T-helper 17 cell (primary cell): ENCODE measurements at regions not wholly inside any gene's neighbourhood (a gene's known extent, or its start where the extent isn't known, plus 50 kb on each side); places are given as distances from the start of the nearest gene placed in this dataset.

Experiments used
- ATAC-seq: fragments of 150-1000 bp; cut with Tn5 transposase; 2 replicates; pipeline ENCODE4 v1.10.0; 2021; ENCODE audit warnings: mild to moderate bottlenecking, moderate library complexity
- DNase-seq, 3 donors: peaks; one replicate each; pipeline versions ENCODE4 v3.0.0 to v3.0.0-alpha.2; 2020 to 2021
- H3K9me3 ChIP-seq: one replicate; pipeline ENCODE4 v1.7.0; 2013; ENCODE audit warnings: low read length, mild to moderate bottlenecking; ENCODE audit not compliant: control insufficient read depth, poor library complexity, severe bottlenecking
- H3K27ac Mint-ChIP-seq: one replicate; pipeline ENCODE4 v1.8.0; 2022; ENCODE audit warnings: mild to moderate bottlenecking, moderate library complexity, mixed read lengths
- H3K27me3 Mint-ChIP-seq: one replicate; pipeline ENCODE4 v1.8.0; 2022; ENCODE audit warnings: mixed read lengths
- H3K36me3 Mint-ChIP-seq: one replicate; pipeline ENCODE4 v1.8.0; 2022; ENCODE audit warnings: low read depth, mixed read lengths
- H3K4me1 Mint-ChIP-seq: one replicate; pipeline ENCODE4 v1.8.0; 2022; ENCODE audit warnings: mild to moderate bottlenecking, mixed read lengths
- H3K4me3 Mint-ChIP-seq: one replicate; pipeline ENCODE4 v1.8.0; 2022; ENCODE audit warnings: mild to moderate bottlenecking, moderate library complexity, mixed read lengths

GRCh38 chr7:378041-378420, 88.1 kb downstream of the FOXL3 start:
- Mint-ChIP-seq H3K4me1 (peaks cover 26% of the 10 kb centered on the region), H3K4me3 (no peak overlapping the region), H3K36me3 (no peaks in the 10 kb centered on the region), H3K27ac (no peak overlapping the region), H3K27me3 (no peaks in the 10 kb centered on the region)
- DNase-seq: peak in 1 of 3 donors; percentile 2
- no peak for ATAC-seq
- H3K9me3 ChIP-seq: no peaks in the 10 kb centered on the region

DNA sequence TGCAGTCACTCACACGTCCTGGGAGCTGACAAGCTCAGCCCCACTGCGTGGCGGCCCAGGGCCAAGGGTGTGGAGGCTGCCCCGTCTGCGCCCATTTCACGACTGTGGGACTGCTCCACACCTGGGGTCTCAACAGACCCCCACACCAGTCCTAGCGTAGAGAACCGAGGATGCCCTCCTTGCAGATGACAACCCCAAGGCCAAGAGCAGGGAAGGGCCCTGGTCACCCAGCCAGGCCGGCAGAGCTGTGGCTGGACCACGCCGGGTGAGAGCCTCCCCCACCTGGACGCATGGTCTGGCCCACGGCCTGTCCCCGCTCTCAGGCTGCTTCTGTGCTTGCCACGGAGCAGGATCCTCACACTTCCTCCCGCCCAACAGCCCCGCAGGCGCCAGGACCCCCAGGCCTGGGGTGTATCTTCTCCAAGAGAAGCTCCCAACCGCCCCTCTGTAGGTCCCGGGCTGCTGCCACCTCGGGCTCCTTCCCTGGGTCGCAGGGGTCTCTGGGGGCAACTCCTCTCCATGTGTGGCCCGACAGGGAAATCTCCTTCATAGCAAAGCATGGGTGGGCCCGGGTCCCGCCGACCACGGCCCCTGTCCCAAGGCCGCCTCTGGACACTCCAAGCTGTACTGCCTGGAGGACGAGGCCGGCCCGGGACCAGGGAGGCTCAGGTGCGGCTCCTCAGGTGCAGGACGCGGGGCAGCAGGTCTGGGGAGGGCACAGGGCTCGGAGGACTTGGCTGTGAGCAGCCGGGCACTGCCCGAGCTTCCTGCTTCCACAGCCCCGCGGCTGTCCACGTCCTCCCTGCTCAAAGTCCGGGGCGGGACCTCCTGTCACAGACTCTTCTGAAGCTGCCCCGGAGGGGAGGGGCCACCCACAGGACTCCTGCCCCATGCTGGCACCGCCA, 88.8 kb downstream of the FOXL3 start:
- no peak for ATAC-seq
- H3K27ac Mint-ChIP-seq: no peak overlapping the region
- peaks cover 26% of the 10 kb centered on the region for H3K4me1 Mint-ChIP-seq
- no peaks in the 10 kb centered on the region for H3K27me3 Mint-ChIP-seq
- no peak overlapping the region for H3K4me3 Mint-ChIP-seq
- H3K36me3 Mint-ChIP-seq: no peaks in the 10 kb centered on the region
- H3K9me3 ChIP-seq: no peaks in the 10 kb centered on the region
- peak in 1 of 3 donors; percentile 4 for DNase-seq

GRCh38 chr7:379456-380138, 89.6 kb downstream of the FOXL3 start:
- no peaks in the 10 kb centered on the region for H3K36me3 Mint-ChIP-seq
- DNase-seq: peak in 1 of 3 donors; percentile 7
- no peaks in the 10 kb centered on the region for H3K27me3 Mint-ChIP-seq
- no peak overlapping the region for H3K4me3 Mint-ChIP-seq
- no peaks in the 10 kb centered on the region for H3K9me3 ChIP-seq
- H3K27ac Mint-ChIP-seq: no peak overlapping the region
- ATAC-seq: no peak
- H3K4me1 Mint-ChIP-seq: peaks cover 25% of the 10 kb centered on the region

DNA sequence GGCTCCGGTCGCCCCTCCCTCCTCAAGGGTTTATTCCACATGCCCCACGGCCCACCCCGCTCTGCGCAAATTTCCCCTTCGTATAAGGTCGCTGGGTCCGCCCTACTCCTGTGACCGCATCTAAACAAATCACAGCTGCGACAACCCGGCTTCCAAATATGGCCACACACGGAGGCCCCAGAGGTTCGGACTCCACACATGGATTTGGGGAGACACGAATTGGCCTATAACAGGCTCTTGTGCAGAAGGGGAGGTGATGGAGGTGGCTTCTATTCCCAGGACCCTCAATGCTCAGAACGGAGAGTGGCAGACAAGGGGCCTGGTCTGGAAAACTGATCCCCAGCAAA, 90.1 kb downstream of the FOXL3 start:
- H3K27ac Mint-ChIP-seq: no peak overlapping the region
- H3K9me3 ChIP-seq: no peaks in the 10 kb centered on the region
- no peaks in the 10 kb centered on the region for H3K27me3 Mint-ChIP-seq
- peaks cover 25% of the 10 kb centered on the region for H3K4me1 Mint-ChIP-seq
- no peaks in the 10 kb centered on the region for H3K36me3 Mint-ChIP-seq
- peak overlapping the region; percentile 83 for H3K4me3 Mint-ChIP-seq
- no peak for DNase-seq
- peak; percentile 45 for ATAC-seq

DNA sequence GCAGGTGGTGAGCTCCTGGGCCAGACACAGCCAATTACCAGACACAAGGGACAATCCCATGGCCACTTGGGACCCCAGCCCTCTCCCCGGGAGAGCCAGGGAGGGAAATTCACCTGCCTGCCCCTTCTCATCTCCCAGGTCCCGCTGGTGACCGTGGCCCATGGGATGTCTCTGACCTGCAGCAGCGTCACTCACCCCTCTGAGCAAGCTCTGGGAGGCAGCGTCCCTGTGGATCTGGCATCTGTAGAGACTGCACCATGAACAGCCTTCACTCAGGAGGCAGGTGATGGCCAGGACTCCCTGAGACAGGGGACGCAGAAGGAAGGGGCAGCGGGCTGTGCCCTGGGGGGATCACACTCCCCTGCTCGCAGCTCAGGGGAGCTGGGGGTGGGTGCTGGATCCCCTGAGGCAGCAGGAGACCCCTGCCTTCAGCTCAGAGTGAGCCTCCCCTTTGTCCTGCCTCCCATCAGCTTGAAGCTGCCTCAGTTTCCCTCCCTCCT, 90.8 kb downstream of the FOXL3 start:
- Mint-ChIP-seq H3K4me1 (peaks cover 25% of the 10 kb centered on the region), H3K27ac (peak overlapping the region; percentile 87), H3K4me3 (peak overlapping the region; percentile 75), H3K36me3 (no peaks in the 10 kb centered on the region), H3K27me3 (no peaks in the 10 kb centered on the region)
- DNase-seq (peak in 1 of 3 donors; percentile 3), ATAC-seq (no peak)
- no peaks in the 10 kb centered on the region for H3K9me3 ChIP-seq

DNA sequence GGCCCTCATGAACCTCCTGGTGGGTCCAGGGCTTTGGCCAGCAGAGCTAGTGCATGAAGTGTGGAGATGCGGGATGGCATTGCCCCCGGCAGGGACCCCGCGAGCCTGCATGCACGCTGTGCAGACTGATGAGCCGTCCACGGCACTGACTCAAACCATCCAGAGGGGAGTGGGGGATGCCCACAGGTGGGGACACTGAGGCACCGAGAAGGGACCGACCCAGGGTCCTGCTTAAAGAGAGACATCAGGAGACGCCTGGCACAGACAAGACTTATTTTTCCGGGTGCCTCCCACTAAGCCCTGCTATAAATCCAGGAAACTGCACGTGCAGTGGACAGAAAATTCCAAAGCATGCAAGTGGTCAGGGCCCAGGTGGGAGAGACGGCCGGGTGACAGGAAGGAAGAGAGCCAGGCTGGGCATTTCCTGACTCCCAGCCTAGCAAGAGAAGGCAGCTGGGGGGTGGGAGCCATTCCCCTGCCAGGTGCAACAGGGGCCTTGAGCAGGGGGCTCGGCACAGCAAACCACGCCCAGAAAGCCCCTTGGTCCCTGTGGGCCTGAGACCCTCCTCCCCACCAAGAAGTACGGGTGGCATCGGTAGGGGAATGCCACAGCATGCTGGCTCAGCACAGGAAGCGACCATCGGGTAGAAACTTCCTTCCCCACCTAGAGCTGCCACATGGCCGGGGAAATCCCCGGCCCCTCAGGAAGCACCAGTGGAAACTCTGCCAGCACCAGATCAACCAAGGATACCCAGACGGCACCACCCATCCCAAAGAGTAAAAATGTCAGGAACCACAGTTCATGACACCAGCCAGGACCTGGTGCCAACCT, 91.5 kb downstream of the FOXL3 start:
- H3K4me1 Mint-ChIP-seq: peaks cover 24% of the 10 kb centered on the region
- H3K4me3 Mint-ChIP-seq: peak overlapping the region; percentile 75
- H3K9me3 ChIP-seq: no peaks in the 10 kb centered on the region
- H3K27ac Mint-ChIP-seq: peak overlapping the region; percentile 87
- no peaks in the 10 kb centered on the region for H3K27me3 Mint-ChIP-seq
- H3K36me3 Mint-ChIP-seq: no peaks in the 10 kb centered on the region
- ATAC-seq (peak; percentile 92), DNase-seq (peak in 2 of 3 donors; percentile 27 to 28)

- ATAC-seq: no peak
- Mint-ChIP-seq H3K4me3 (peak overlapping the region; percentile 75), H3K4me1 (peaks cover 23% of the 10 kb centered on the region)
Measured at GRCh38 chr7:382043-382400, 92.1 kb downstream of the FOXL3 start.

DNA sequence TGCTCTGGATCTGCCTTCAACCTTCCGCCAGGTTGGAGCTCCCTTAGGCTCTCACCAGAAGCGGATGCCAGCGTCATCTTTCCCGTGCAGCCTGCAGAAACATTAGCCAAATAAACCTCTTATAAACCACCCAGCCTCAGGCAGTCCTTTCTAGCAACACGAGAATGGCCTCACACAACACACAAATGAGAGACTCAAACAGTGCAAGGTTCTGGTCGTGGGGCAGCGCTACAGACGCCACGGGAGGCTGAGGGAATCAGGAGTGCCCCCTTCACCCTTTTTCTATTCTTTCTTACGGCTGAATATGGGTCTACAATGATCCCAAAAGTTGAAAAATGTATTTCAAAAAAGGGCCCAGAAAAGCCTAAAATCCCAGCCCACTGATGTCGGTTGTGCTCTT, 96.4 kb downstream of the FOXL3 start:
- DNase-seq (no peak), ATAC-seq (no peak)
- Mint-ChIP-seq H3K27me3 (no peaks in the 10 kb centered on the region), H3K4me1 (peaks cover 14% of the 10 kb centered on the region), H3K4me3 (no peak overlapping the region), H3K27ac (no peak overlapping the region), H3K36me3 (no peaks in the 10 kb centered on the region)
- H3K9me3 ChIP-seq: no peaks in the 10 kb centered on the region

More at GRCh38 chr7:382043-382400, 92.1 kb downstream of the FOXL3 start:
- no peaks in the 10 kb centered on the region for H3K27me3 Mint-ChIP-seq
- H3K9me3 ChIP-seq: no peaks in the 10 kb centered on the region
- DNase-seq: peak in 1 of 3 donors; percentile 6
- no peaks in the 10 kb centered on the region for H3K36me3 Mint-ChIP-seq
- peak overlapping the region; percentile 87 for H3K27ac Mint-ChIP-seq

- no peak overlapping the region for H3K4me3 Mint-ChIP-seq
- peaks cover 4% of the 10 kb centered on the region for H3K4me1 Mint-ChIP-seq
- no peak for ATAC-seq
- DNase-seq: peak in 1 of 3 donors; percentile 6
- no peaks in the 10 kb centered on the region for H3K9me3 ChIP-seq
- no peaks in the 10 kb centered on the region for H3K27me3 Mint-ChIP-seq
- no peaks in the 10 kb centered on the region for H3K36me3 Mint-ChIP-seq
- H3K27ac Mint-ChIP-seq: no peak overlapping the region
Measured at GRCh38 chr7:387132-388022, 97.4 kb downstream of the FOXL3 start.

GRCh38 chr7:388023-388960, 98.3 kb downstream of the FOXL3 start:
- Mint-ChIP-seq H3K27me3 (no peaks in the 10 kb centered on the region), H3K27ac (no peak overlapping the region), H3K4me3 (no peak overlapping the region), H3K4me1 (peaks cover 2% of the 10 kb centered on the region), H3K36me3 (no peaks in the 10 kb centered on the region)
- no peaks in the 10 kb centered on the region for H3K9me3 ChIP-seq
- ATAC-seq: no peak
- DNase-seq: peak in 1 of 3 donors; percentile 5

DNA sequence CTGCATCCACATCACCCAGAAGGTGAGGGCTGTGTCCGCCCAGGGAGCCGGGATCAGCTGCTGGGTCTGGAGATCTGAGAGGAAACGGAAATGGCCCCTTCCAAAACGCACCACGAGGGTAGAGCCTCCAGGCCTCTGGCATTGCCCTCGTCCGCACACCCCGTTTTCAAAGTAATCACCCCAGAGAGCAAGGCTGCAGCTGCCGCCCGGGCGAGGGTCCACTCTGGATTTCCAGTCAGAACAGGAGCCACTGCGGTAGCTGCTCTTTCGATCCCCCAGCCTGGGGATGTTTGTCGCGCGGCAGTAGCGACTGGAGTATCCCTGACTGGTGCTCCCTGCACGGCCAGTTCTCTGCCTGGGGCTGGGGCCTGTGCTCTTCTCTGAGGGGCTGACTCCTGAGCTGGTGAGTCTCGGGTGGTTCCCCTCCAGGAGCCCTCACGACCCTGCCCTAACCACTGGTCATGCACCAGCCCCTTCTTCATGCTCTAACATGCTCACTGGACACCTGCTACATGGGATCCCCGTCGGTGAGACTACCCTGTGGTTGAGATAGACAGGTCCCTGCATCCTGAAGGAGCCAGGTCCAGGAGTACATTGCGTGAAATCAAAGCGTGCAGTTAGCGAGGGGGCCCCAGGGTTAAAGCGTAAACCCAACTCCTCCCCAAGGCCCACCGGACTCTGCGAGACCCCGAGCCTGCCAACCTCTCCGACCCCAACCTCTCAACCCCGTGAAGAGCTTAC, 99.2 kb downstream of the FOXL3 start:
- no peaks in the 10 kb centered on the region for H3K36me3 Mint-ChIP-seq
- H3K27me3 Mint-ChIP-seq: no peaks in the 10 kb centered on the region
- no peaks in the 10 kb centered on the region for H3K9me3 ChIP-seq
- DNase-seq: peak in 1 of 3 donors; percentile 3
- H3K4me3 Mint-ChIP-seq: no peak overlapping the region
- peaks cover 2% of the 10 kb centered on the region for H3K4me1 Mint-ChIP-seq
- no peak overlapping the region for H3K27ac Mint-ChIP-seq
- no peak for ATAC-seq
